ENCODE measurements at regions not wholly inside any gene's neighbourhood (a gene's known extent, or its start where the extent isn't known, plus 50 kb on each side); places are given as distances from the start of the nearest gene placed in this dataset.
A peak's percentile ranks its signal among the peaks of the same experiment; 100 is the strongest.

- no peaks in the 10 kb centered on the region for H3K36me3 Mint-ChIP-seq
- no peaks in the 10 kb centered on the region for H3K4me1 Mint-ChIP-seq
- H3K27me3 Mint-ChIP-seq = peaks cover 15% of the 10 kb centered on the region
- H3K27ac Mint-ChIP-seq = no peak overlapping the region
- peak in 1 of 2 donors; percentile 8 for DNase-seq (ENCODE audit: low spot score in 2 of 2)
- no peaks in the 10 kb centered on the region for H3K9me3 Mint-ChIP-seq
- H3K4me3 Mint-ChIP-seq = no peak overlapping the region
- no peak for ATAC-seq (ENCODE audit: low read depth)
Observed at GRCh38 chr2:240247241-240247867, 106.9 kb upstream of the OTOS start.

- Mint-ChIP-seq H3K36me3 (no peaks in the 10 kb centered on the region), H3K27me3 (peaks cover 15% of the 10 kb centered on the region), H3K4me1 (no peaks in the 10 kb centered on the region), H3K4me3 (no peak overlapping the region), H3K9me3 (no peaks in the 10 kb centered on the region), H3K27ac (no peak overlapping the region)
- no peak for ATAC-seq (ENCODE audit: low read depth)
- no peak for DNase-seq (ENCODE audit: low spot score in 2 of 2)
Observed at GRCh38 chr2:240247868-240248720, 107.6 kb upstream of the OTOS start.

DNA sequence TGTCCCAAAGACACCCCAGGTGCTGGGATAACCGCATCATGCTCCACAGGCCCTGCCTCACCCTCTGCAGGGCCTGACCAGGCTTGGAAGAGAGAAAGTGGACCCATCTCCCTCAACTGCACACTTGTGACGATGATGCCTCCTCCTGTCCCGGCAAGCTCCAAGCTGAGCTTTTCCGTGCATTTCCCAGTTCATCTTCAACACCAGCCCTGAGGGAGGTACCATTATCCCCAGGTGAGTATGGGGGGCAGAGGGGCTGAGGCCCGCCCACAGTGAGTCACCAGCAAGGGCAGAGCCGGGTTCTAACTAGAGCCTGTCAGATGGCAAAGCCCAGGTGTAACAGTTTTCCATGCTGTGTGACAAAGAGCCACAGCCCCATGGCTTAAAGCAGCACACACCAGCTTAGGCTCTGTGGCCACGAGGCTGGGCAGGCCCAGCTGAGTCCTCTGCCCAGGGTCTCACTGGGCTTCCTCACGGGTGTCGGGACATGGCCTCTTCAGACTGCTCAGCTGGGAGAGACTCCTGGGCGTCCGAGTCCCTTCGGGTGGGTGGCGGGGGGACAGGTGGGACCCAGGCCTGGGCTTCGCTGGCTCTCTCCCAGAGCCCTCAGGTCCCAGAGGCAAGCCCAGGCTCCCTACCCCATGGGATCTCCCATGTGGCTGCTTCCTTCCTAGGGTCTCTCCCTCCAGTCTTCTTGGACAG is 108.4 kb upstream of the OTOS start:
- no peaks in the 10 kb centered on the region for H3K9me3 Mint-ChIP-seq
- no peaks in the 10 kb centered on the region for H3K4me1 Mint-ChIP-seq
- H3K36me3 Mint-ChIP-seq = no peaks in the 10 kb centered on the region
- no peak for ATAC-seq (ENCODE audit: low read depth)
- H3K4me3 Mint-ChIP-seq = no peak overlapping the region
- no peak overlapping the region for H3K27ac Mint-ChIP-seq
- no peak for DNase-seq (ENCODE audit: low spot score in 2 of 2)
- peaks cover 16% of the 10 kb centered on the region for H3K27me3 Mint-ChIP-seq

GRCh38 chr2:240249423-240250149 is 109.1 kb upstream of the OTOS start:
- DNase-seq (ENCODE audit: low spot score in 2 of 2) = no peak
- H3K4me3 Mint-ChIP-seq = no peak overlapping the region
- peaks cover 16% of the 10 kb centered on the region for H3K27me3 Mint-ChIP-seq
- H3K36me3 Mint-ChIP-seq = no peaks in the 10 kb centered on the region
- no peak overlapping the region for H3K27ac Mint-ChIP-seq
- H3K4me1 Mint-ChIP-seq = no peaks in the 10 kb centered on the region
- no peak for ATAC-seq (ENCODE audit: low read depth)
- no peaks in the 10 kb centered on the region for H3K9me3 Mint-ChIP-seq

DNA sequence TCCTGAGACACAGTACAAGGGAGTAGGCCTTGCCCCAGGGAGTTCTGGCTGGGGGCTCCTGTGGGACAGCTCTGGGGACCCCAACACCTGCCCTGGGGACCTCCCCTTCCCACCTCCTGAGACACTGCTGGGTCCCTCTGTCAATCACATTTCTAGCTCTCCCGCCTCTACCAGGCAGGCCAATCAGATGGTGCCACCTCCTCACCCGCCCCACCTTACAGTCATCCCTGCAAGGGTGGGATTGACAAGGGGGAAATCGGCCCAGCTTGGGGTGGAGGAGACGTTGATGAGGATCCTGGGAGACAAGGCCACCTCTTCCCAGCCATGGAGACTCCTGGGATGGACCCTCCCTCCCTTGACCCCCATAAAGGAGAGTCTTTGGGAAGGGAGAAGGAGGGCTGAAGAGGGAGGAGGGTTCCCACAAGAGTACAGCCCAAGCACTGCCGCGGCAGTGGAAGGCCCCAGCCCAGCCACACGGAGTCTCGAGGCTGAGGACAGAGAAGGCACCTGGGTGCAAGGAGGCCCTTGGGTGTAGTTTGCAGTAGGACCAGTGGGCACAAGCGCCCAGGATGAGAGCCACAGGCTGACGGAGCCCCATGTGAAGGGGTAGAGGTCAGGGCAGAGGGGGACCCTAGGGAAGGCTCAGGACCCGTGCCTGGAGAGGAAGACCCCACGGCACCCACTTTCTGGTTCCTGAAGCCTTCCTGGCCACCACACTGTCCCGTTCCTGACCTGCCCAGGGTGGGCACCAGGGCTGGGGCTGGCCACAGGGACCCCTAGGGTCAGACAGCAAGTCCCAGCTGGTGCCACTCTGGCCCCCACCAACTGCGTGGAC is 109.9 kb upstream of the OTOS start:
- Mint-ChIP-seq H3K4me3 (no peak overlapping the region), H3K27ac (no peak overlapping the region), H3K27me3 (peaks cover 20% of the 10 kb centered on the region), H3K9me3 (no peaks in the 10 kb centered on the region), H3K36me3 (no peaks in the 10 kb centered on the region), H3K4me1 (no peaks in the 10 kb centered on the region)
- DNase-seq (ENCODE audit: low spot score in 2 of 2) (no peak), ATAC-seq (ENCODE audit: low read depth) (no peak)

DNA sequence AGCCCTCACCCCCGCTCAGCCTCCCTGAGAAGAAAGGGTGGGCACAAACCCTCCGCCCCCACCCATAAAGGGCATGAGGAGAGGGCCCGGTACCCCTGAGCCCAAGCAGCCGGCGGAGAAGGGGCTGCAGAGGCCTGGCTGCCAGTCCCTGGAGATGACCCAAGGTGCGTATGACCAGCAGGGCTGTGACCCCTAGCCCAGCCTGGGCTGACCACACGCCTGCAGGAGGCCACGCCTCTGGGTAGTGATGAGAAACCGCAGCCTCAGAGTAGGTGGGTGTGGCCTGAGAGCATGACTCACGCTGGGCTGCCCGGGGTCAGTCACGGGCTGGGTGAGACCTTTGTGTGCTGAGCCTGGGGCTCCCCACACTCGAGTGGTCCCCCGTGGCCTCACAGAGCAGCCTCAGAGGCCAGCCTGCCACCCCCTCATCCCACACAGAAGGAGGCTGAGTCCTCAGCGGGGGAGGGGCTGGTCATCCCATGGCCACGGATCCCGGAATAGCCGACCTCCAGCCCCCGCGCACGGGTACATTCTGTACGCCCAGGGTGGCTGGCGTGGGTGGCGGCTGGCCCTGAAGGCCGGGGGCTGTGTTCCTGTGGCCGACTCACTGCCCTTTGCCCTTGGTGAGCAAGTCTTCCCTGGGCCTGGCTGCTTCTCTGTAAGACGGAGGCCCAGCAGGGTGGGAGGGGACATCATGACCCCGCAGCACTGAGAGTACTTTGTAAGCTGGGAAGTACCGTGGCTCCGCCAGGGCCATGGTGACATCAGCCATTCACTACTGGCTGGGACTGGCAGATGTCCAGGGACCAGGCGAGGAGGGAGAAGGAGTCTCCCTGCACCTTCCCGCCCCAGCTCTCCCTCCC is 110.8 kb upstream of the OTOS start:
- no peak for DNase-seq (ENCODE audit: low spot score in 2 of 2)
- ATAC-seq (ENCODE audit: low read depth) = no peak
- Mint-ChIP-seq H3K27me3 (peaks cover 18% of the 10 kb centered on the region), H3K4me1 (no peaks in the 10 kb centered on the region), H3K27ac (no peak overlapping the region), H3K9me3 (no peaks in the 10 kb centered on the region), H3K4me3 (no peak overlapping the region), H3K36me3 (no peaks in the 10 kb centered on the region)

- Mint-ChIP-seq H3K27ac (no peak overlapping the region), H3K36me3 (no peaks in the 10 kb centered on the region), H3K27me3 (peaks cover 15% of the 10 kb centered on the region), H3K9me3 (no peaks in the 10 kb centered on the region), H3K4me3 (no peak overlapping the region), H3K4me1 (no peaks in the 10 kb centered on the region)
- ATAC-seq (ENCODE audit: low read depth) = no peak
- no peak for DNase-seq (ENCODE audit: low spot score in 2 of 2)
Observed at GRCh38 chr2:240251848-240252190, 111.4 kb upstream of the OTOS start.

- H3K4me1 Mint-ChIP-seq = no peaks in the 10 kb centered on the region
- no peak overlapping the region for H3K27ac Mint-ChIP-seq
- H3K27me3 Mint-ChIP-seq = peaks cover 15% of the 10 kb centered on the region
- DNase-seq (ENCODE audit: low spot score in 2 of 2) (no peak), ATAC-seq (ENCODE audit: low read depth) (no peak)
- no peaks in the 10 kb centered on the region for H3K36me3 Mint-ChIP-seq
- no peaks in the 10 kb centered on the region for H3K9me3 Mint-ChIP-seq
- no peak overlapping the region for H3K4me3 Mint-ChIP-seq
Observed at GRCh38 chr2:240252191-240252871, 111.9 kb upstream of the OTOS start.

- no peak overlapping the region for H3K27ac Mint-ChIP-seq
Observed at GRCh38 chr2:240252872-240253511, 112.5 kb upstream of the OTOS start.

DNA sequence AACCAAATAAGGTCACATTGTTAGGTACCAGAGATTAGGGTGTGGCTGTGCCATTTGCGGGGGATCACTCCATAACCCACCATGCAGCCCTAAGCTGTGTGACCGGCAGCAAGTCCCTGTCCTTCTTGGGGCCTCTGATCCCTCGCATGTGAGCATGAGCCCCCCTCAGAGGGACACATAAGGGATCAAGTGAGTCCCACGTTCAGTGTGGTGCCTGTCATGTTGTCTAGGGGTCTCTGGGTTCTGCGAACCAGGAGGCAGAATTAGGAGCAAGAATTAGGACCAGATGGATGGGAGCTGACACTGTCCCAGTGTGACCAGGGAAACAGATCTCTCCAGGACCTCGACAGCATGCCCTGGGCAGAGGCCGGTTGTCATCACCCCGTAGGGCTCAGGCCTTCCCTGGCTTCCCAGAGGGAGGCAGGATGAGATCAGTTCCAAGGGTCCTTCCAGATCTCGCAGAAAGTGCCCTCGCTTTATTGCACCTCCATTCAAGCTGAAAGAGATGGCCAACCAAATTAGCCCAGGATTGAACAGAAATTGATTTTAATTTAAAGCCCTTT is 113.2 kb upstream of the OTOS start:
- Mint-ChIP-seq H3K27ac (no peak overlapping the region), H3K27me3 (peaks cover 15% of the 10 kb centered on the region), H3K9me3 (no peaks in the 10 kb centered on the region), H3K36me3 (no peaks in the 10 kb centered on the region), H3K4me1 (no peaks in the 10 kb centered on the region), H3K4me3 (no peak overlapping the region)
- ATAC-seq (ENCODE audit: low read depth) = no peak
- DNase-seq (ENCODE audit: low spot score in 2 of 2) = no peak

More at GRCh38 chr2:240252872-240253511, 112.5 kb upstream of the OTOS start:
- H3K27me3 Mint-ChIP-seq = peaks cover 15% of the 10 kb centered on the region
- no peaks in the 10 kb centered on the region for H3K9me3 Mint-ChIP-seq
- H3K4me1 Mint-ChIP-seq = no peaks in the 10 kb centered on the region
- no peak for DNase-seq (ENCODE audit: low spot score in 2 of 2)
- H3K4me3 Mint-ChIP-seq = no peak overlapping the region
- no peak for ATAC-seq (ENCODE audit: low read depth)
- no peaks in the 10 kb centered on the region for H3K36me3 Mint-ChIP-seq

DNA sequence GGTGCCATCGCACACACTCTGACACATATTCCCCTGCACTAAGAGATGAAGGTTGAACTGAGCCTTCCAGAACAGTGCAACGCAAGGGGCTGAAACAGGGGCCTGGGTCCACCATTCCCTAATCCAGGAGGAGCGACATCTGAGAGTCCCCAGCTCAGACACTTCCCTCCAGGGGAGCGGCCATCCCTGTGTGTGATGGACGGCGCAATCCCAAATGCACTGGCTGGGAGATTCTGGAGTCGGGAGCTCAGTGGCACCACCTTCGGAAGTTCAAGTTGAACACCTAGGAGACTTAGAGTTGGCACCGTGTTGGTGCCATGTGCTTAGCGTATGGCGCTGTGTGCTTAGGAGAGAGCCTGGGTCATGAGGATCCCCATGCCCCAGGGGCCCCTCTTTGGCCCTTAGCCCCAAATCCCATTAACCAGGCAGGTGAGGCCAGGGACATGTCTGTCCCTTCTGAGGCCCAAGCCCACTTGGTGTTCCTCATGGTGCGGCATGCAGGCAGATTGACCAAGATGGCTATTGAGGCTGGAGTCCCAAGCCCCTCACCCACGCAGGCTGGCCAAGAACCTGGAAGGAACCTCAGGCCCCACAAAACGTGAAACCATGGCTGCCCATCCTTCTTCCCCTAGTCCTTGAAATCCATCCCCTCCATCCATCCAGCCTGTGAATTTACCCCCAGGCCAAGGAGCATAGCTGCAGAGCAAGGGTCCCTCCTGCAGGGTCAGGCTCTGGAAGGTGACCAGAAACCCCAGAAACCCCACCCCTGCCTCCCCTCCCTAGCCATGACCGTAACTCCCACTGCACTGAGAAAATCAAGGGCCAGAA is 114.1 kb upstream of the OTOS start:
- Mint-ChIP-seq H3K4me1 (no peaks in the 10 kb centered on the region), H3K9me3 (no peaks in the 10 kb centered on the region), H3K4me3 (no peak overlapping the region), H3K27ac (no peak overlapping the region), H3K27me3 (peaks cover 11% of the 10 kb centered on the region), H3K36me3 (no peaks in the 10 kb centered on the region)
- ATAC-seq (ENCODE audit: low read depth) (no peak), DNase-seq (ENCODE audit: low spot score in 2 of 2) (no peak)

Data from memory B cell (primary cell).